Vagina (tissue), 2 donors: ENCODE measurements at regions not wholly inside any gene's neighbourhood (a gene's known extent, or its start where the extent isn't known, plus 50 kb on each side); places are given as distances from the start of the nearest gene placed in this dataset.

ENCODE experiments used
- CTCF ChIP-seq, 3 experiments: fragments of 450-650 bp in 2 of 3; fragments of 200-600 bp in 1 of 3; sonication (generic) in 1 of 3; IDR thresholded peaks; one replicate each; pipeline ENCODE4 v1.5.1; 2017 to 2019; ENCODE audit warnings: antibody characterized with exemption in 3 of 3, mild to moderate bottlenecking in 2 of 3, moderate library complexity in 2 of 3
- POLR2A ChIP-seq, 2 donors: fragments of 450-650 bp; IDR thresholded peaks; one replicate each; pipeline ENCODE4 v1.6.1; 2017; ENCODE audit warnings: antibody characterized with exemption in 2 of 2, mild to moderate bottlenecking in 2 of 2, moderate library complexity in 2 of 2

- TF ChIP-seq CTCF (IDR thresholded peaks at IDR 0.05), result no peak
- no peak for TF ChIP-seq POLR2A (IDR thresholded peaks at IDR 0.05)
Observed at GRCh38 chr12:61857968-61858367, 402.2 kb upstream of the USP15 start.
